ENCODE measurements at regions not wholly inside any gene's neighbourhood (a gene's known extent, or its start where the extent isn't known, plus 50 kb on each side); places are given as distances from the start of the nearest gene placed in this dataset.
"Not testable (repeated sequence)": the region's sequence is repeated elsewhere in the genome, so short reads cannot be mapped to it uniquely, and the experiment has no call there.

GRCh38 chr16:88309174-88309907, 73.4 kb upstream of the ZNF469 start:
- DNase-seq, result no peak

GRCh38 chr16:88309908-88310265, 72.9 kb upstream of the ZNF469 start:
- DNase-seq, result no peak

GRCh38 chr16:88310796-88311605, 71.8 kb upstream of the ZNF469 start:
- no peak for DNase-seq

GRCh38 chr16:88311860-88312259, 70.9 kb upstream of the ZNF469 start:
- DNase-seq, result not testable (repeated sequence)

GRCh38 chr16:88312732-88313131, 70.0 kb upstream of the ZNF469 start:
- DNase-seq, result no peak

- no peak for DNase-seq
Observed at GRCh38 chr16:88314991-88315542, 67.7 kb upstream of the ZNF469 start.

GRCh38 chr16:88315543-88316105, 67.1 kb upstream of the ZNF469 start:
- no peak for DNase-seq

- DNase-seq, result no peak
Observed at GRCh38 chr16:88316151-88316550, 66.6 kb upstream of the ZNF469 start.

GRCh38 chr16:88316941-88317612, 65.7 kb upstream of the ZNF469 start:
- no peak for DNase-seq

- DNase-seq, result no peak
Observed at GRCh38 chr16:88317613-88317965, 65.2 kb upstream of the ZNF469 start.

- DNase-seq, result no peak
Observed at GRCh38 chr16:88318051-88318450, 64.7 kb upstream of the ZNF469 start.

- no peak for DNase-seq
Observed at GRCh38 chr16:88318521-88318920, 64.2 kb upstream of the ZNF469 start.

GRCh38 chr16:88319116-88319965, 63.4 kb upstream of the ZNF469 start:
- no peak for DNase-seq

GRCh38 chr16:88320947-88321634, 61.7 kb upstream of the ZNF469 start:
- DNase-seq, result peak; percentile 21

GRCh38 chr16:88321635-88322499, 60.9 kb upstream of the ZNF469 start:
- no peak for DNase-seq

GRCh38 chr16:88322500-88322970, 60.2 kb upstream of the ZNF469 start:
- DNase-seq, result no peak

GRCh38 chr16:88323041-88323440, 59.7 kb upstream of the ZNF469 start:
- no peak for DNase-seq

GRCh38 chr16:88323546-88324330, 59.0 kb upstream of the ZNF469 start:
- DNase-seq, result no peak

GRCh38 chr16:88325087-88325750, 57.5 kb upstream of the ZNF469 start:
- DNase-seq, result no peak

Data from activated CD4-positive, alpha-beta T cell treated with anti-CD3 and anti-CD28 coated beads, Interleukin-10, Interleukin-2, amounts not matched to agents 100 ng/mL and 50 ng/mL, durations not matched to agents 16 hours and 8 hours (primary cell).